ENCODE measurements at regions not wholly inside any gene's neighbourhood (a gene's known extent, or its start where the extent isn't known, plus 50 kb on each side); places are given as distances from the start of the nearest gene placed in this dataset.

DNA sequence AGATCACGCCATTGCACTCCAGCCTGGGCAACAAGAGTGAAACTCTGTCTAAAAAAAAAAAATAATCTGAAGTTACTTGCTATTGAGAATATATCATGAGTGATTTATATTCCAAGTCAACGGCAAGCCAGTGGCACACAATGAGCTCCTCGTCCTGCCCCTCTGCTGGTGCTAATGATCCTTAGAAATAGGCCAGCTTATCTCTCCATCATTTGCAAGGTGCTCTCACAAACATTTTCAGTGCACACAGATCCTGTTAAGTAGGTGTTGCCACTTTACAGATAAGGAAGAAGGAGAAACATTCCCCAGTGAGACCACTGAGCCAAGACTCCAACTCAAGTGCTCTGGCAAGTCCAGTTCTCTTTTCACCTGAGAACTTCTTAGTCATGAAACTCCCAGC, 91.3 kb upstream of the GPR45 start:
- DNase-seq (ENCODE audit: low read depth, low spot score), result no peak

DNA sequence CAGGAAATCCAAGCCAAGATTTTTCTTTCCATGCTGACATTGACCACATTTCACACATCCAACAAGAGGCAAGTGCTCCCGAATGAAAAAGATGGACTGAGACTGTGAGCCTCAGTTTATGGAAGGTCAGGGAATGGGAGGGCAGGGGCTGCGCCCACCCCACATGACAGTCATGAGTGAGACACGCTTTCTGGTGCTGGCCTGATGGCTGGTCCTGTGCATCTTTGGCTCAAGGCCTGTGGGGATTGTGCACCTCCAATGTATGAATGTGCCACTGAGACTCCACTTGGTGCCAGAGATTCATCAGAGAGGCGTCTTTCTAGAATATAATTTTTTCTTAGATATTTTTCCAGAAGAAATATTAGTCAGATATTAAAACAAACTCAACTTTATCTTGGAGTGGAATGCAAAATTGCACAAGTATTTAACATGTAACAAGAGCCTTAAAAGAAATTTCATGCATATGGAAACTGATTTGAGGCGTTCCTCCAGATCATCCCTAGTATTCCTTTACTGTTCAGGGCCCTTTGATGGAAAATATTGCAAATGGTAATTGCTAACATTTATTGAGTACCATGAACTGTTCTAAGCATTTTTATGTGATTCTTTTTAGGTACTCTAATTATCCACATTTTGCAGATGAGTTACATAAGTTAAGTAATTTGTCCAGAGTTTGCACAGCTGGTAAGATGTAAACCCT, 87.3 kb upstream of the GPR45 start:
- no peak for DNase-seq (ENCODE audit: low read depth, low spot score)

DNA sequence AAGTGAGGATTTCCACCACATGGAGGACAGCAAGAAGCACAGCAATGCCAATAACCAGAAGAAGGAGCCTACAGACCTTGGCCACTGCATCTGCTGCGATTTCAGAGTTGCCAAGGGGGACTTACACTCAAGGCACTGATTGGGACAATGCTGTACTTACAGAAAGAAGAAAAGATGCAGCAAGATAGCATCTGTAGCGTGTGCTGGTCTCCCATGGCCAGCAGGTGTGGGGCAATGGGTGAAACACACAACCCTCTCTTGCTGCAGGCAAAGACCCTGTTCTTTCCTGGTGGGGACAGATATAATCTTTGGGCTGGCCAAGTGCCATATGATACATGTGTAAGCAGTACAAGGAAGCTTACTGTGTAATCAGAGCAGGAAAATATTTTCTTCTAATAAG, 85.4 kb upstream of the GPR45 start:
- no peak for DNase-seq (ENCODE audit: low read depth, low spot score)

DNA sequence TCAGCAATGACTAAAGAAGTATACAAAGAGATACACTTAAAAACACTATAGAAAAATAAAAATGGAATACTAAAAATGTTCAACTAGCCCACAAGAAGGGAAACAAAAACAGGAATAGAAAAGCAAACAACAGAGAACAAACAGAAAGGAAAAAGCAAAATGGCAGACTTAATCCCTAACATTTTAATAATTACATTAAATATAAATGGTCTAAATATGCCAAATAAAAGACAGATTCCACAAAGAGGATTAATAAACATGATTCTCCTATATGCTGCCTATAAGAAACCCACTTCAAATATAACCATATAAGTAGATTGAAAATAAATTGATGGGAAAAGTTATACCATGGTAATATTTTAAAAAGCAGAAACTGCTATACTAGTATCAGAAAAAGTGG, 83.5 kb upstream of the GPR45 start:
- no peak for DNase-seq (ENCODE audit: low read depth, low spot score)

DNA sequence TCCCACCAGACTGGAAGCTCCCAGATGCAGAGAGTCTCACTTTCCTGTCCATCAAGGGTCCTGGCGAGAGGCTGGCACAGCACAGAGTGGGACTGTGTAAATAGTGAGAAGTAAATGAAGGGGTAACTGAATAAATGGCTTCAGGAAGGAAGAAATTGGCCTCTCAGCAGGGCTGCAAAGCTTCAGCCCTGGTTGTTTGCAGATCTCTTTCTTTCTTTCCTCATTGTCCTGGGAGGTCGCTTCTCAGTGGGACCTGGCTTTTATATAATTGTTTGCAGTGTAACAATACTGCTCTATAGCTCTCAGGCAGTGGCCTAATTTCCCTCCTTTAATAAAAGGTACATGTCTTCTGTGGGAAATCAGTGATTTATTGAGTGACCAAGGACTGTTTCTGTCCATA, 74.9 kb upstream of the GPR45 start:
- no peak for DNase-seq (ENCODE audit: low read depth, low spot score)

DNA sequence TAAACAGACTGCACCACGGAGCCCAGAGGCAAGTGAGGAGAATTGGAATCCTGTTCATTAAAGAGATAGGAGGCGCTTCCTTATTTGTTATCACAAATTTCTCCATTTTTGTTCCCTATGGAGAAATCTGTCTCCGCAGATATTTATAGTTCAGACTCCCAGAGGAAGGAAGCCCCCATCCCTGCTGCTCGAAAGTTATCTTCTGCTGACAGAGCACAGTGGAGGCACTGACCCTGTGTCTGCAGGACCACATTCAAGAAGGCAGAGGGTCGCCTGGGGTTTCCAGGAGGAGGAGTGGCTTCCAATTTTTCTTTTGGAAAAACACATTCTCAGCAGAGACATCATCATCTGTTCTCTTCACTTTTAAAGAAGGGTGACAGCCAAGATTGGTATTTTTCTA, 73.0 kb upstream of the GPR45 start:
- DNase-seq (ENCODE audit: low read depth, low spot score), result no peak

DNA sequence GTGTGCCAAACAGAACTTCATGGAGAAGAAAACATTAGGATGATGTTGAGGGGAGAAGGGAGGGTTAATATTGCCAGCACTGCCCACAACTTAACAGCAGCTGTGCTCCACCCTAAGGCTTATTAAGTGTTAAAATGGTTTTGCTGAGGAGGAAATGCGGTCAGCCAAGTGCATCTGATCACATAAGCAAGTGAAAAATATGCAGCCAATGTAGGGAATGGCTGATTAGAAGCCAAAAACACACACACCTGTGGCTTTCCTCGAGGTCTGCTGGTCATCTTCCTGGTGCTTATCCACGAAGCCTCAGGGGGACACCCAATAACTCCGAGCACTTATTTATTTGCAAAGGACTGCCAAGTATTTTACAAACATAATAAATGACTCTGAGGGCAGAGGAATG, 66.3 kb upstream of the GPR45 start:
- DNase-seq (ENCODE audit: low read depth, low spot score), result no peak

DNA sequence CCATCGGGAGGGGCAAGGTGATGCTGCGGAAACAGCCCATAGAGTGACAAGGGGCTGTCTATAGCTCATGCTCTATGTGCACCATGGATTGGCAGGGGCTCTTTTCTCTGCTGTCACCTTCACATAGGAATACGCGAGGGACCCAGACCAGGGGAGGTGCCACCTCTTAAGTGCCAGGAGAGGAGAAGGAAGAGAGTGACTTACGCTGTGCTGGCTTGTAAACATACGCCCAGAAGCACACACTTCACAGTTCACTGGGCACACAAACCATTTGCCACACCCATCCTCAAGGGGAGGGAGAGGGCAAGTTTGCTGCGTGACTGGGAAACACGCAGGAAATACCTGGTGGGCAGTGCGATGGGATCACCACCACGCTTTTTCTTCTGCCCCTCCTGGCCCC, 65.1 kb upstream of the GPR45 start:
- no peak for DNase-seq (ENCODE audit: low read depth, low spot score)

DNA sequence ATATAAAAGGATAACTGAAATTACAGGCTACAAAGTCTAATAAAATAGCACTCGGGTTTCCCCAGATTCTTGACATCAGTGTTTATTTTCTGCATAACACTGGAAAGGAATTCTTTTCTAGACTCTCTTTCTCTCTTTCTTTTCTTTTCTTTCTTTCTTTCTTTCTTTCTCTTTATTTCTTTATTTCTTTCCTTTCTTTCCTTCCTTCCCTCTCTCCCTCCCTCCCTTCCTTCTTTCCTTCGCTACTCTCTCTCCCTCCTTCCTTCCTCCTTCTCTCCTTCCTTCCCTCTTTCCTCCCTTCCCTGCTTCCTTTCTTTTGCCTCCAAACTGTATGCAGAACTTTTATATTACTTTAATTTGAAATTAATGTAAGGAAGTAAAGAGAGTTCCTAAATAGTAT, 64.5 kb upstream of the GPR45 start:
- no peak for DNase-seq (ENCODE audit: low read depth, low spot score)

DNA sequence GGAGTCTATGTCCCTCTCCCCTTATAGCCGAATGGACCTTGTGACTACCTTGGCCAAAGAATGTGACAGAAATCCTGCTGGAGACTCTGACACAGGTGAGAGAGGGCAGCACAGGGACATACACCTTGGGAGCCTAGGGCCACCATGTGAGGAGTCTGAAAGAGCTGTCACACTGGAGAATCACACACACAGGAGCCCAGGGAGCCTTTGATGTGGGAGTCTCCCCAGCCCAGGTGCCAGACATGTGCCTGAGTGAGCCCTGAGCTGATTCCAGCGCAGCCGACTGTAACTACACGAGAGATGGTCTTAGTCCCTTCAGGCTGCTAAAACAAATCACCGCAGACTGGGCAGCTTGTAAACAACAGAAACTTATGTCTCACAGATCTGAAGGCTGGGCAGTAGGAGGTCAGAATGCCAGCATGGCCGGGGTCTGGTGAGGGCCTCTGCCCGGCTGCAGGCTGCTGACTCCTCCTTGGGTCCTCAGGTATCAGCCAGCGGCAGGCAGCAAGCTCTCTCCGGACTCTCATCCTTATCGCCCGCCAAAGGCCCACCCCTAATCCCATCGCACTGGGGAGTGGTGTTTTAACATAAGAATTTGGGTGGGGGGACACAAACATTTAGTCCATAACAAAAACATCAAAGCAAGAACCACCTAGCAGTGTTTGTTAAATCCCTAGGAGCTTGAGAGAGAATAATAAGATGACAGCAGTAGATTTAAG, 63.8 kb upstream of the GPR45 start:
- DNase-seq (ENCODE audit: low read depth, low spot score), result no peak

DNA sequence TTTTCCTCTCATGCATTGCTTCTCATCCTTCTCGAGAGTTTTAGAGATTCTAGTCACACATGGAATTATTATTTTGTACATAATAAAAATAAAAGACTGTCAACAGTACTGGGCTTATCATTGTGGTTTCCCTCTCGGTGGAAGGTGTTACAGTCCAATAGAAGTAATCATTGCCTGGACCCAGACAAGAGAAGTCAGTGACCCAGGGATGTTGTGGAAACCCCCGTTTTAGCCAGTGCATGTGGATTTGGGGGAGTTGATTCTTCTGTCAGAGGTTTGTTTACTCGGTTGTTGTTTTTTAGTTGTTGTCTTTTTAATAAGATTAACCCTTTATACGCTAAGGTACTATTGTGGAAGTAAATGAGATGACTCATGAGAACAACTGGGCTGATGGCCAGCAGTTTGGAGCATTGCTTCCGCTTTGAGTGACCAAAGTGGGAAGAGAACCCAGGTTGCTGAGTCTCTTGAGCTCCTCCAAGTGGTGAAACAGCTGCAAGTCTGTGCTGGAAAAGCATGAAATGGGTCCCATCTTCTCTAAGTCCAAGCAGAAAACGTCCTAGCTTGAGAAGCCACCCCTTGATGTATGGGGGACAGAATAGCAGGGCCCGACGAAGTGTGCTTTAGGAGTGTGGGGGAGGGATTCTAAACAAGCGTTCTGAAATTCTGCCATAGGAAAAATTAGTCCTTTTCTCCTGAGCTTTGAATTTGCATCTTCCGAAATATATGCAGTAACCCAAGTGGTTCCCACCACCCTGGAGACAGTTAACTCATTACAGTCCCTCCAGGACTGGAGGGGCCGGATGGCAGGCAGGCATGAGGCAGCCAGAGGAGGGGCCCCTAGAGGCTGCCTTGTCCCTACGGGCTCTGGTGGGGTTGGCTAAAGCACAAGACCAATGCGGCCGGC, 61.8 kb upstream of the GPR45 start:
- DNase-seq (ENCODE audit: low read depth, low spot score), result peak; percentile 49

DNA sequence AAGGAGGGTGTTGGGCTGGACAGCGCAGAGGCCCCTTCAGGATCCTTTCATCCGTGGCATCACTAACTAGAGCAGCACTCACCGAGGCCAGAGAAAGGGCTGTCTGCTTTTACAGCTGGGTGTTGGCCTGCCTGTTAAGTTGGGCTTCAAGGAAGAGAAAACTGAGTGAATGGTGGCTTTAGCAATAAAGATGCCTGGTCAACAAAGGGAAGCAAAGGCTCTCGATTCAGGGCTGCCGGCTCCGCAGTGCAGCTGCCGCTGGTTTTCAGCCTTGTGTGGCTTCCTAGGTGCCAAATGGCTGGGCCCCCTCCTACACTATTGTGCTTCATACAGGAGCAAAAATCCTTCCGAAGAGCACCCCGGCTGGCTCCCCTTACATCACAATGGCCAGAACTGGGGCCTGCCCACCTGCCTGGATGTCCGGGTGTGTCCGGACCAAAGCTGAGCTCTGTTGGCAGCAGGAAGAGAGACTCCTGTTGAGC, 61.0 kb upstream of the GPR45 start:
- no peak for DNase-seq (ENCODE audit: low read depth, low spot score)

DNA sequence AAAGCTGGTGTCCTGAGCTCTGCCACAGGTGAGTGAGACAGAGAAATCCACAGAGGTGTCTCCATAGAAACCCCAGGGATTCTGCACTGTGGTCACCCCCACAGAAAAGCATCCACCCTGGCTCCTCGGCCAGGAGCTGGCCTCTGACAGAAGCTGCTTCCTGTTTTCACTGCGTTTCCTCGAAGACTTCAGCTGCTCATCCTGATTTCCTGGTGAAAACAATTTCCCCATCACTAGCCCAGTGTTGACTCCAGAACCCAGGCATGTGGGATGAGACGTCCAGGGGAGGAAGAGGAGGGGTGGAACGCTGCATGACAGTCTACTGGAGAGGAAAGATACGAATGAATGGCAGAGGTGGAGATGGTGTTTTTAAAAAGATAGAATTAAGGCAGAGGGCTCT, 60.3 kb upstream of the GPR45 start:
- no peak for DNase-seq (ENCODE audit: low read depth, low spot score)

DNA sequence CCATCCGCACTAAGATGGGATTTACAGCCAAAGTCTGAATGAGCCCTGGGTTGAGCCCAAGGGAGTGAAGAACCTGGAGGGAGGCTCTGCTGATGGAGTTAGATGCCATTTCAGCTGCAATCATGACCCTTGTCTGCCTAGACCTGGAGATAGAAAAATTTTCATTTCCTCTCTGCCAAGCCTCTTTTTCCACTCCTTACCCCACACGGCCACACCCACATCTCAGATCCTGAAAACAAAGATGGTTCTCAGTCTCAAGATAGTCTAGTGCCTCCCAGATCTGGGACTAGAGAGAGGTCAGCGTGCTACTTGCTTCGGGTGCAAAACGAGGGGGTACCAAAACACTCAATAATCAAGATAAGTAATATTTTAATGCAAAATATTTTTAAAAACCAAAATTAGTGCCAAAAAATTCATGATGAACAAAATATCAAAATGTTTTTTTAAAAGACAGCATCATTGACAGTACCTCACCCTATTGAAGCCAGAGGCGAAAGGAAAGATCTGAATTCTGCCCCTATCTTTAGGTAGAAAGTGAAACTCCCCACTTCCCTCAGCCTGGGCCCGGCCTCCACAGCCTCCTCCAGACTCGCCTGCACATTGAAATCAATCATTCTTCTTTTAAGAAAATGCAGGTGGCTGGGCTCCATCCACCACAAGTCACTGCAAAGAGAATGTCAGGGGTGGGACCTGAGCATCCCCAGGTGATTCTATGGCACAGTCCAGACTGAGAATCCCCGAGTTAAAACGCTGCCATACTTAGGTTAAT, 57.8 kb upstream of the GPR45 start:
- no peak for DNase-seq (ENCODE audit: low read depth, low spot score)

DNA sequence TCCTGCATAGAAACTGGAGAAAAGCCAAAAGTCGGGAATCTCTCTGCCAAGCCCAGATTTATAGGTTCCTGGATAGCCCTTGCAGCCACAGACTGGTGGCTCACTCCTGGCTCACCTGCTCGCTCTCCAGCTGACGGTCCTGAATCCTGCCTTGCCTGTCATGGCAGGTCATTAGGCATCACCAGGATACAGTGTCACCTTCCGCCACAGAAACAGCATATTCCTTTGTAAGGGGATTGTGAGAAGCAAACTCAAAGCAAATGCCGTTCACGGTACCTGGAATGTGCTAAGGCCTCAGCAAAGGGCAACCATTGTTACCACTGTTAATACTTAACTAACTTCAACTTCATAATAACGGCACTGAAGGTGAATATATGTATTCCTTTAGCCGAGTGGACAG, 57.1 kb upstream of the GPR45 start:
- DNase-seq (ENCODE audit: low read depth, low spot score), result no peak

DNA sequence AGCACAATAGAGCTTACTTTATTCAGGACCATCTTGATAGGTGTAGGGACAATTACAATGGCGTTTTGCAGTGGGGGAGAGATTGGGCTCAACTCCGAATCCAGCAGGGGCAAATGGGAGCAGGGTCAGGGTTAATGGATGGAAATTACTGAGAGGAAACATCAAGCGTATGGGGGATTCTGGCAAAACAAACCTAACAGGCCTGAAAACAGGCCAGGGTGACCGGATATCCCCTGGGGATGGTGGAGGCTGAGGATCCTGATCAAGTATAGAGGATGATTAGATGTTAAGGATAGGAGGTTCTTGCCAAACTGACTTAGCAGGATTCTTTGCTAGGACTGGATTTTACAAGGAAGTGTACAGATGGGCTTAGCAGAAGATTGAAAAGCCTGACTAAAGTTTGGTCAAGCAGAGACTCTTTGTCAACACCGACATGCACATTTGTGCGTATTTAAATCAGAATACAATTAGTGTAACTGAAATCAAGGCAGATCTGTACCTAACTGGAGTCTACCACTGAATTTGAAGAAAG, 54.5 kb upstream of the GPR45 start:
- DNase-seq (ENCODE audit: low read depth, low spot score), result no peak

DNA sequence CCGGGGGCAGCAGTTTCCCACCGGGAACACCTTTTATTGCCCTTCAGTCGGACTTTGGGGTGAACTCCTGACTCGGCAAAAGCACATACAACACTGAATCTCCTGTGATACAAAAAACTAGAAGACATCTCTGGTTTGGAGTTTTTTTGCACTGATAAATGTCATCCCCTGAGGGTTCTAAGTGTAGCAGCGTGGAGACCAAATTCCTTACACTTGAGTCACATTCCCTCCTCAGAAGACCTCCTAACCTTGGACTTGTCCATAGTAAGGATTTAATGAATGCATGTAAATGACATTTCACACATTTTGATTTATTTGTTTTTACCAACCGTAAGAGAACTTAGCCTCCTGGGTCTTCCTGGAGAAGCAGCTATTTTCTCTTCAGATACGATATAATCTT, 54.0 kb upstream of the GPR45 start:
- no peak for DNase-seq (ENCODE audit: low read depth, low spot score)

DNA sequence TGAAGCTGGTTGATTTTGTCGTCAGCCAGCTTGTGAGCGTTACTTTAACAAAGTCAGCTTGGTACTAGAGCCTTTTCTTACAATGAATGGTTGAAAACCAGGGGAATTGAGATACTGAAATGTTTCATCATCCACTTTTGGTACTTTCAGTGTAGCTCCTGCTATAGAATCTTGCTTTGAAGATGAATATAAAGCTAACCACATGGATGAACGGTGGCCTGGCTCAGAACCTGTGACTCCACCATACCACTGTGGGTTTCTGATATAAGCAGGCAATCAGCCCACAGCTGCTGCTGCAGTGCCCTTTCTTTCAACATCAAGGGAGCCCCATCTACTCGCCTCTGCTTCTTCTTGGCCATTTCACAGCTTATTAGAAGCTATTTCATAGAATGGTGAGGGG, 53.2 kb upstream of the GPR45 start:
- DNase-seq (ENCODE audit: low read depth, low spot score), result no peak
